GM03348 (cell line): ENCODE measurements at regions not wholly inside any gene's neighbourhood (a gene's known extent, or its start where the extent isn't known, plus 50 kb on each side); places are given as distances from the start of the nearest gene placed in this dataset.

Experiments
- DNase-seq: peaks from one replicate; pipeline ENCODE4 v3.0.0; 2012; ENCODE audit warnings: low spot score

- no peak for DNase-seq
Measured at GRCh38 chr15:98390946-98391530, 257.3 kb upstream of the IGF1R start.

- no peak for DNase-seq
Measured at GRCh38 chr15:98391568-98391967, 256.8 kb upstream of the IGF1R start.

- DNase-seq, result no peak
Measured at GRCh38 chr15:98393471-98393870, 254.9 kb upstream of the IGF1R start.

- no peak for DNase-seq
Measured at GRCh38 chr15:98394546-98394945, 253.8 kb upstream of the IGF1R start.

GRCh38 chr15:98395974-98396610, 252.2 kb upstream of the IGF1R start:
- no peak for DNase-seq

GRCh38 chr15:98397419-98397818, 250.9 kb upstream of the IGF1R start:
- DNase-seq, result no peak

GRCh38 chr15:98398056-98398455, 250.3 kb upstream of the IGF1R start:
- no peak for DNase-seq

- DNase-seq, result no peak
Measured at GRCh38 chr15:98398886-98399285, 249.5 kb upstream of the IGF1R start.

GRCh38 chr15:98400120-98400519, 248.2 kb upstream of the IGF1R start:
- no peak for DNase-seq

- no peak for DNase-seq
Measured at GRCh38 chr15:98401029-98401428, 247.3 kb upstream of the IGF1R start.

- no peak for DNase-seq
Measured at GRCh38 chr15:98402486-98402885, 245.9 kb upstream of the IGF1R start.

- no peak for DNase-seq
Measured at GRCh38 chr15:98403169-98403568, 245.2 kb upstream of the IGF1R start.

GRCh38 chr15:98403569-98403968, 244.8 kb upstream of the IGF1R start:
- DNase-seq, result no peak

- no peak for DNase-seq
Measured at GRCh38 chr15:98405013-98405412, 243.3 kb upstream of the IGF1R start.

- no peak for DNase-seq
Measured at GRCh38 chr15:98408231-98408630, 240.1 kb upstream of the IGF1R start.

GRCh38 chr15:98410328-98410727, 238.0 kb upstream of the IGF1R start:
- no peak for DNase-seq

GRCh38 chr15:98412852-98413251, 235.5 kb upstream of the IGF1R start:
- no peak for DNase-seq

- DNase-seq, result no peak
Measured at GRCh38 chr15:98413933-98414546, 234.3 kb upstream of the IGF1R start.

- DNase-seq, result no peak
Measured at GRCh38 chr15:98416222-98416855, 232.0 kb upstream of the IGF1R start.

- DNase-seq, result no peak
Measured at GRCh38 chr15:98417346-98417745, 231.0 kb upstream of the IGF1R start.

GRCh38 chr15:98418122-98418521, 230.2 kb upstream of the IGF1R start:
- DNase-seq, result no peak

GRCh38 chr15:98419173-98419780, 229.1 kb upstream of the IGF1R start:
- DNase-seq, result no peak

- DNase-seq, result peak; percentile 24
Measured at GRCh38 chr15:98420837-98421236, 227.5 kb upstream of the IGF1R start.
